Activated naive CD8-positive, alpha-beta T cell (primary cell): ENCODE measurements at regions not wholly inside any gene's neighbourhood (a gene's known extent, or its start where the extent isn't known, plus 50 kb on each side); places are given as distances from the start of the nearest gene placed in this dataset.
"Not testable (repeated sequence)": the region's sequence is repeated elsewhere in the genome, so short reads cannot be mapped to it uniquely, and the experiment has no call there.

ENCODE experiments used
- H3K27ac Mint-ChIP-seq: one replicate; pipeline ENCODE4 v1.8.0; 2021; ENCODE audit warnings: mixed read lengths
- H3K27me3 Mint-ChIP-seq: one replicate; pipeline ENCODE4 v1.8.0; 2021; ENCODE audit warnings: mixed read lengths
- H3K36me3 Mint-ChIP-seq: one replicate; pipeline ENCODE4 v1.8.0; 2021; ENCODE audit warnings: mixed read lengths
- H3K4me1 Mint-ChIP-seq: one replicate; pipeline ENCODE4 v1.8.0; 2021; ENCODE audit warnings: low read depth, mixed read lengths
- H3K4me3 Mint-ChIP-seq: one replicate; pipeline ENCODE4 v1.8.0; 2021; ENCODE audit warnings: mild to moderate bottlenecking, mixed read lengths
- H3K9me3 Mint-ChIP-seq: one replicate; pipeline ENCODE4 v1.8.0; 2021; ENCODE audit warnings: low read depth, mixed read lengths

DNA sequence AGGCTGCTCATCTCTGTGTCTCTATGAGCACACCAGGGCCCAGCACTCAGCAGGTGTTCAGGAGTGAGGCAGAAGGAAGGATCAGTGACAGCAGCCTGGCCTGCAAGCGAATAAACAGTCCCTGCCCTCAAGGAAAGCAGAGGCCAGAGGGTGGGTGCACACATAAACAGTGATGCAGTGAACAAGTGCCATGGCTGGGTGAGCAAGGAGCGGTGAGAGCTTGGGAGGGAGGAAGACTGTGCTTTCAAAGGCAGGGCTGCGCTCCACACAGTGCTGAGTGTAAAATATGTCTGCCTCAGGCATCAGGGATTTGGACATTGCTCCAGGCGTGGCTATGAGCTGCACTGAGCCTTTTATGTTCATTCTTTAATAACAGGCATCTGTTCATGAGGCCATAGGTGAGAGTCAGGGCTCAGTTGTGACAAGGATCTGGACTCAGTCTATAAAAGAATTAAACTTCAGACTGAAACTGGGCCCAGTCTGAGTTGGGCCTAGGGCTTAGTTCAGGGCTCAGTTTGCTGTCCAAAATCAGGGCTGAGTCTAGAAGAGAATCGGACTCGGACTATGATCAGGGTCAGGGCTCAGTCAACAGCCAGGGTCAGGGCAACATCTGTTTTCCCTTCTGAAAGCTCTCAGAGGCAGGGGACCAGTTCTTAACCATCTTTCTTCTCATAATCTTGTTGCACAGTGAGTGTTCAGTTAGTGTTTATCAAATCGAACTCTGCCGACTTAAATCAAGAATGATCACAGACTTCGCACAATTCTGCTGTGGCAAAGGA lies 213.7 kb downstream of the FOXD2 start:
- Mint-ChIP-seq H3K36me3 (no peaks in the 10 kb centered on the region), H3K4me1 (no peaks in the 10 kb centered on the region), H3K27me3 (peaks cover 1% of the 10 kb centered on the region), H3K9me3 (no peaks in the 10 kb centered on the region), H3K4me3 (no peak overlapping the region), H3K27ac (no peak overlapping the region)

DNA sequence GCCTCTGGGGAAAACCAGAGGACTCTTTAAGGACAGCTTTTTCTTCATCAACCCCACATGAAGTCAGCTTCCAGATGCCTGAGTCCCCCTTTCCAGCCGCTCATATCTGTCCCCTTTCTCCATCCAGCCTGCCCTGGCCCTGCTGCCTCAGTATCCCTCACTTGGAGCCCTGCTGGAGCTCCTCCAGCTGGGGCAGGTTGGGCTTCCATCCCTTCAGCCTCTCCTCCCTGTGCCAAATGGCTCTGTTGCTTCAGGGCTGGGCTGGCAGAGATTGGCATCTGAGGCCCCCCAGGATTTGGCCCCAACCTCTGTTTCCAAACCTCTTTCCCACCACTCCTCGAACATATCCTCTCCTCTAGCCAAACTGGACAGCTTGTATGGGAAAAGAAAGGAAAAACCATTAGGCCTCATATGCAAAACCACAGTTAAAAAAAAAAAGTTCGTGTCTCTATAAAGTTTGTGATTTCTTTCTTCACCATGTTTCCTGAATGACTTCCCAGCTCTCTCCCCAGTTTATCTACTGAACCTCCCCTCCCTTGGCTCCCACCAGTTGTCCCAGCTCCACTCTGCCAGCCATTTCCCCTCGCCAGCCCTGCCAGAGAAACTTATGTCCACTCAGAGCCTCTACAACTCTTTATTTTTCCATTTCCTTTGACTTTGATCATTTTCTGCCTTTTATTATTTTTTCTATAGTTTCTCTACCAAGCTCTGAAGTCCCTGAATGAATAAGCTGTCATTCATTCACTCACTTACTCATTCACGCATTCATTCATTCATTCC lies 217.9 kb downstream of the FOXD2 start:
- Mint-ChIP-seq H3K4me1 (no peaks in the 10 kb centered on the region), H3K4me3 (no peak overlapping the region), H3K9me3 (no peaks in the 10 kb centered on the region), H3K27me3 (peaks cover 5% of the 10 kb centered on the region), H3K36me3 (no peaks in the 10 kb centered on the region), H3K27ac (no peak overlapping the region)

DNA sequence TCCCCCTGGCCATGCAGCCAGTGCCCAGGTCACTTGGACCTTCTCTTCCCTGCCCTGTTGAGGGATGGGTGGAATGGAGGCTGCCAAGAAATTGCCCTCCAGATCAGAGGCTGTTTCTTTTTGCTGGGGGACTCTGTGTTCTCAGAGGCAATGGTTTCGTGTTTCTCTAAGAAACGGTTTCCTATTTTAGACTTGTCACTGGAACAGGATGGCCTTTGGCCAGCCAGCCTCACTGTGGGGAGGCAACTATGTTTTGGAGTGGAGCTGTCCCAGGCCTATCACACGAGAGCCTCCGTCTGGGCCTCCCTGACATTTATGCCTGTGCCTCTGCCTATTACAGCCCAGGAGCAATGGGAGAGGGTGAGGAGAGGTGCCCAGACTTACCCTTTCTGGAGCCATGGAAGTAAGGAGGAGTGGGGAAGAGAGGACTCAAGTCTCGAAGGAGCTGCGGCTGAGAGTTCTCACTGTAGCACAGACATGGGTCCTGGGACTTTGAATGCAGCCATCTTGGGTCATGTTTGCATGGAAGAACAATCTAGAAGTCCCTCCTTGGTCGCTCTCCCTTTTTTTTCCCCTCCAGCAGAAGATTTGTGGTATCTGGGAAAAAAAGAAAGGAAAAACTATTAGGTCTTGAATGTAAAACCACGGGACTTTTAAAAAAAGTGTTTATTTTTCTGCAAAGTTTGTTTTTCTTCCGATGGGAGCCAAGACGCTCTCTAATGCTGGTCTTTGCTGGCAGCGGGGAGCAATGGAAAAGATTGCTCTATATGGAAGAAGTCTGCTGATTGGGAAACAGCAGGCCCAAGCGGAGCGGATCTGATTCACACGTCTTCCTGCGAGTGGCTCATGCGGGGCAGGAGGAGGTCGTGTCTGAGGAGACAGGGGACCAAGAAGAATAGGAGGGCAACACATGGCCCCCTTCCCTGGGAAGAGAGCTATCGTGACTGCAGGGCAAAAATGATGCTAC lies 219.2 kb downstream of the FOXD2 start:
- H3K36me3 Mint-ChIP-seq = no peaks in the 10 kb centered on the region
- H3K27ac Mint-ChIP-seq = no peak overlapping the region
- H3K4me3 Mint-ChIP-seq = no peak overlapping the region
- H3K4me1 Mint-ChIP-seq = no peaks in the 10 kb centered on the region
- peaks cover 5% of the 10 kb centered on the region for H3K27me3 Mint-ChIP-seq
- no peaks in the 10 kb centered on the region for H3K9me3 Mint-ChIP-seq

DNA sequence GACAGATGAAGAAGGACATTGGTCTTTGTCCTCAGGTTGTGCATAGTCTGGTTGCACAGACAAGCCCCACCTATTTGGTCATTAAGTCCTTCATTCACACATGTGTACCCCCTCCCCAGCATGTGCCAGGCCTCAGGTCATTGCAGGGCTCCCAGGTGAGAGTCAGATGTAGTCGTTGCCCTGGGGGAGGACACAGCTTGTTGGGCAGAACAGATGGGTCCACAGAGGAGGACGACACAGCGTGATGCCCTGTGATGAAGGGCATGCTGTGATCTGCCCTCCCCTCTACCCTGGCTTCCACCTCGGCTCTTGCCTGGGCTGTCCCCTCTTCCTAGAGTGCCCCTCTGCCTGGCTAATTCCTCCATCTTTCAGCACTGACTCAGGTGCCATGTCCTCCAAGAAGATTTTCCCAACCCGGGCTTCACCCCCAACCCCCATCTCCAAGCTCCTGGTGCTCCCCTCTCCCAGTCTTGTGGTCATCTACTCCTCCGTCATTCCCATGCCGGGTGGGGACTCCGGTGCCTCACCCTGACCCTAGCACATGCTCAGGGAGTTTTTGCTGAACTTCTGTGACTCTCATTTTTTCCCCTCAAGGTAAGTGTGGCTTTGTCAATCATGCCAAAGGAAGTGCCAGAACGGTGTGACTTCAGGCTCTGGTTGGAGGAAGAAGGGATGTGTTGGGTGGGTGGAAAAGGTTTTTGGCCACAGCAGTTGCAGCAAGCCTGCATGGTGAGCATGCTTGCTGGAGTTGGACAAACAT lies 220.5 kb downstream of the FOXD2 start:
- Mint-ChIP-seq H3K9me3 (no peaks in the 10 kb centered on the region), H3K36me3 (no peaks in the 10 kb centered on the region), H3K27me3 (peaks cover 5% of the 10 kb centered on the region), H3K4me1 (no peaks in the 10 kb centered on the region), H3K27ac (no peak overlapping the region), H3K4me3 (no peak overlapping the region)

DNA sequence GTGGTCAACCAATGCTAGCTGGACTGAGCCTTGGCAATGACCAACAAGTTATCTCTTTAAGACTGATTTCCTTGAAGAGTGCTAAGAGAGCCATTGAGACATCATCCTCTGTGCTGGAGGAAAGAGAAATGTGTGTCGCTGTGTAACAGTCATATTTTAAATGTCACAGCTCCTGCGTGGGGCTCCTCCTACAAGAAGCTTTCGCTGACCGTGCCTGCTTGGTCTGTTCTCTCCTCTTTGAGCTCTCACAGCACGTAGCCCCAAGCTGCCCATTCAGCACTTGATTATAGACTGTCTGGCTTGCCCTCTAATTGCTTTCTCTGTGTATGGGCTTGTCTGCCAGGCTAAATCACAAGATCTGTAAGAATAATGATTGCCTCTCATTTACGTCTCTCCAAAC lies 221.3 kb downstream of the FOXD2 start:
- H3K4me3 Mint-ChIP-seq = no peak overlapping the region
- H3K27me3 Mint-ChIP-seq = peaks cover 5% of the 10 kb centered on the region
- H3K36me3 Mint-ChIP-seq = no peaks in the 10 kb centered on the region
- H3K27ac Mint-ChIP-seq = no peak overlapping the region
- H3K4me1 Mint-ChIP-seq = no peaks in the 10 kb centered on the region
- no peaks in the 10 kb centered on the region for H3K9me3 Mint-ChIP-seq

DNA sequence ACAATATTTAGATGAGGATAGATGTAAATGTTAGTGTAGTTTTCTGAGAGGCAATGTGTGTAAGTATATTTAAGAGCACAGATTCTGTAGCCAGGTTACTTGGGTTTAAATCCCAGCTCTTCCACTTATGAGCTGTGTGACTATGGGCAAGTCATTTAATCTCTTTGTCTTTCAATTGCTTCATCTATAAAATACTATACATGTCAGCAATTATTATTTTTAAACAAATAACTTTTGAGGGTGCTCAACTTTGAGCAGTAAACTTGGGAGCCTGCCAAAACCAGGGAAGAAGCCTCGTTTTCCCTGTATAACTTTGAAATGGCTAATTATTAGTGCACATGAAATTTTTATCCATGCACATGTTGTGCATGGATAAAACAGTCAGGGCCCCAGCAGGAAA lies 222.8 kb downstream of the FOXD2 start:
- peaks cover 5% of the 10 kb centered on the region for H3K27me3 Mint-ChIP-seq
- H3K27ac Mint-ChIP-seq = no peak overlapping the region
- no peaks in the 10 kb centered on the region for H3K4me1 Mint-ChIP-seq
- H3K36me3 Mint-ChIP-seq = no peaks in the 10 kb centered on the region
- H3K9me3 Mint-ChIP-seq = no peaks in the 10 kb centered on the region
- no peak overlapping the region for H3K4me3 Mint-ChIP-seq

DNA sequence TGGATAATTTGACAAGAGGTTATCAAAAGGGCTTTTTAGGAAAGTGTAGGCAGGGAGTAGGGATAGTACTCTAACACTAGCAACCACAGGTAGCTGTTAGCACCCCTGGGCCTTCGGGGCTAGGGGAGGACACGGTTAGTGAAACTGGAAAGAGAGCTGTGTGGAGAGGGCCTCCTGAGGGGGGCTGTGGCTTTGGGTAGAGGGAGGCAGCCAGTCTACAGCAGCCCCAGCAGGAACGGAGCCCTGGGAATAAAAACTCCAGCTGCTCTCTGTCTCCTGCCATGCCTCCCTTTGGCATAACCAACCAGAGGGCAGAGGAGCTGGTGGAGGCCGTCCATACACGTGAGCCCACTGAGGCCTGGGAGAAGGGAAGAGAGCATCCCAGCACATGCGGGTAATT lies 223.2 kb downstream of the FOXD2 start:
- no peaks in the 10 kb centered on the region for H3K9me3 Mint-ChIP-seq
- no peak overlapping the region for H3K27ac Mint-ChIP-seq
- H3K36me3 Mint-ChIP-seq = no peaks in the 10 kb centered on the region
- H3K4me1 Mint-ChIP-seq = no peaks in the 10 kb centered on the region
- no peak overlapping the region for H3K4me3 Mint-ChIP-seq
- H3K27me3 Mint-ChIP-seq = peaks cover 5% of the 10 kb centered on the region

DNA sequence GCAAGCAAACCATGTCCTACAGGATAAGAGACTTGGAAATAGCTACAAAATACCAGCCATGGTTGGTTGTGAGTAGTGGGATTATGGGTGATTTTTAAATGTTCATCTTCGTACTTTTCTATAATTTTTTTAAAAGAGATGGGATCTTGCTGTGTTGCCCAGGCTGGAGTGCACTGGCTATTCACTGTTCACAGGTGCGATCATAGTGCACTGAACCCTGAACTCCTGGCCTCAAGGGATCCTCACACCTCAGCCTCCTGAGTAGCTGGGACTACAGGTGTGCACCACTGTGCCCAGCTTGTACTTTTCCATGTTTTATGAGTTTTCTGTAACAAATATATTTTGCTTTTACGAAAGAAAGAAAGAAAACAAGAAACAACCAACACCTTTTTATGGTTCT lies 224.2 kb downstream of the FOXD2 start:
- no peak overlapping the region for H3K27ac Mint-ChIP-seq
- H3K4me1 Mint-ChIP-seq = no peaks in the 10 kb centered on the region
- H3K9me3 Mint-ChIP-seq = no peaks in the 10 kb centered on the region
- peaks cover 5% of the 10 kb centered on the region for H3K27me3 Mint-ChIP-seq
- no peak overlapping the region for H3K4me3 Mint-ChIP-seq
- H3K36me3 Mint-ChIP-seq = no peaks in the 10 kb centered on the region

DNA sequence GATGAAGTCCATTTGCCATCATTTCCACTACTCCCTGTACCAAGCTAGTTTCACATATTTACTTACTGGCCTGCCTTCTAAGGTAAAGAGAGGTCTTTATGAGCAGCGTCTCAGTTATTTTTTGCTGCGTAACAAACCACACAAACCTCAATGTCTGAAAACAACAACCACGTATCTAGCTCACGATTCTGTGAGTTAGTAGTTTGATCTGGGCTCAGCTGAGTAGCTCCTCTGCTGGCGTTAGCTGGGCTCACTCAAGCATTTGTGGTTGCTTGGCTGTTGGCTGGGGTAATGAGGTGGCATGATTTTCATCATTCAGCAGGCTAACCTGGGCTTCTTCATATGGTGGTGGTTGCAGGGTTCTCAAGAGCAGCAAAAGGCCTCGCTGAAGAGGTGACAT lies 225.4 kb downstream of the FOXD2 start:
- Mint-ChIP-seq H3K9me3 (no peaks in the 10 kb centered on the region), H3K27me3 (peaks cover 5% of the 10 kb centered on the region), H3K4me1 (no peaks in the 10 kb centered on the region), H3K4me3 (no peak overlapping the region), H3K36me3 (no peaks in the 10 kb centered on the region), H3K27ac (no peak overlapping the region)

DNA sequence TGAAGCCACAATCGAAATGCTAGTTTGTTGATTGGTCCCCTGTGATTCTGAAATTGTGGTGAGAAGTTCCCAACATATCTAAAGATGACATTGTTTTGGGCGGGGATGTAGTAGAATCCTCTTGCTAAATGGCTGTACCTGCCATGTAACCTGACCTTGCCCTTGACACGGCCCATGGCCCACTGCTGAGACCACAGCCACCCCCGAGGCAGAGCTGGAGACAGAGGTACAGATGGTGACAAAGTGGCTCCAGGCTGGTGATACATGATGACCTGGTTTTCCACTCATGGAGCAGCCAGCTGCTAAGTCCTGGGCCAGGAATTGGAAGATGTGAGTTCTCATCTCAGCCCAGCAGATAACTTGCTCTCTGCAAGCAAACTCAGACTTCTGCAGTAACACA lies 226.5 kb downstream of the FOXD2 start:
- Mint-ChIP-seq H3K4me1 (no peaks in the 10 kb centered on the region), H3K4me3 (no peak overlapping the region), H3K9me3 (no peaks in the 10 kb centered on the region), H3K36me3 (no peaks in the 10 kb centered on the region), H3K27me3 (peaks cover 4% of the 10 kb centered on the region), H3K27ac (no peak overlapping the region)

DNA sequence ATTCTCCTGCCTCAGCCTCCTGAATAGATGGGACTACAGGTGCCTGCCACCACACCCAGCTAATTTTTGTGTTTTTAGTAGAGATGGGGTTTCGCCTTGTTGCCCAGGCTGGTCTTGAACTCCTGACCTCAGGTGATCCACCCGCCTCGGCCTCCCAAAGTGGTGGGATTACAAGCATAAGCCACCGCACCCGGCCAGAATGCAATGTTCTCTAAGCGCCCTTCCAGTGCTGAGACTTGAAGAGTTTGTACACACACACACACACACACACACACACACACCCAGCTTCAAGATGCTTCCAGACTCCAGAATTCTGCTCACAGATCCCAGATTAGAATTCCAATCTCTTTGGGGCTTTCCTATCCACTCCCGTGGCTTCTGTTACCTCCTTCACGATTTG lies 227.1 kb downstream of the FOXD2 start:
- H3K36me3 Mint-ChIP-seq, H3K9me3 Mint-ChIP-seq, H3K4me3 Mint-ChIP-seq, H3K27ac Mint-ChIP-seq, H3K4me1 Mint-ChIP-seq, H3K27me3 Mint-ChIP-seq: not testable (repeated sequence)

DNA sequence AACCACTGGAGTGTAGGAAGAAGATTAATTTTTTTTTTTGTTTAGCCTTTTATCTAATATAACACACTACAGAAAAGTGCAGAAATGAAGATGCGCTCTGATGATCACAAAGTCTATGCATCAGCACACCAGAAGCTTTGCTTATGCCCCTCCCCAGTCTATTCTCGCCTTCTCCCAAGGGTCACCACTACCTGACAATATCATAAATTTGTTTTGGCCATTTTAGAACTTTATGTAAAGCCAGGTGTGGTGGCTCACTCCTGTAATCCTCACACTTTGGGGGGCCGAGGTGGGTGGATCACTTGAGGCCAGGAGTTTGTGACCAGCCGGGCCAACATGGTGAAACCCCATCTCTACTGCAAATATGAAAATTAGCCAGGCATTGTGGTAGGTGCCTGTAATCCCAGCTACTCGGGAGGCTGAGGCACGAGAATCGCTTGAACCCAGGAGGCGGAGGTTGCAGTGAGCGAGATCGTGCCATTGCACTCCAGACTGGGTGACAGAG lies 231.3 kb downstream of the FOXD2 start:
- no peaks in the 10 kb centered on the region for H3K4me1 Mint-ChIP-seq
- H3K27ac Mint-ChIP-seq = no peak overlapping the region
- peaks cover 9% of the 10 kb centered on the region for H3K27me3 Mint-ChIP-seq
- no peak overlapping the region for H3K4me3 Mint-ChIP-seq
- peaks cover 19% of the 10 kb centered on the region for H3K9me3 Mint-ChIP-seq
- H3K36me3 Mint-ChIP-seq = peaks cover 4% of the 10 kb centered on the region

DNA sequence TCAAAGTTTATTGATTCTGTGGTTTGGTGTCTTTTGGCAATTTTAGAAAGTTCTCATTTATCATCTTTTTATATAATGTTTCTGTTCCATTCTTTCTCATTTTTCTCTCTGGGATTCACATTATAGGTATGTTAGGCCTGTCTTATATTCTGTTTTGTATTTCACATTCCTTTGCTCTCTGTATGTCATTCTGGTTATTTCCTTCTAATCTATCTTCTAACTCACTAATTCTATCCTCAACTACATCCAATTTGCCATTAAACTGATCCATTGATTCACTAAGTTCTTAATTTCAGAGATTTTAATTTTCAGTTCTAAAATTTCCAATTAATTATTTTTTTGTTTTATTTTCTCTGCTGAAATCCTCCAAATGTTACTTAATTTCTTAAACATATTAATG lies 234.8 kb downstream of the FOXD2 start:
- Mint-ChIP-seq H3K9me3 (peaks cover 19% of the 10 kb centered on the region), H3K27ac (no peak overlapping the region), H3K27me3 (peaks cover 11% of the 10 kb centered on the region), H3K36me3 (peaks cover 4% of the 10 kb centered on the region), H3K4me1 (no peaks in the 10 kb centered on the region), H3K4me3 (no peak overlapping the region)

DNA sequence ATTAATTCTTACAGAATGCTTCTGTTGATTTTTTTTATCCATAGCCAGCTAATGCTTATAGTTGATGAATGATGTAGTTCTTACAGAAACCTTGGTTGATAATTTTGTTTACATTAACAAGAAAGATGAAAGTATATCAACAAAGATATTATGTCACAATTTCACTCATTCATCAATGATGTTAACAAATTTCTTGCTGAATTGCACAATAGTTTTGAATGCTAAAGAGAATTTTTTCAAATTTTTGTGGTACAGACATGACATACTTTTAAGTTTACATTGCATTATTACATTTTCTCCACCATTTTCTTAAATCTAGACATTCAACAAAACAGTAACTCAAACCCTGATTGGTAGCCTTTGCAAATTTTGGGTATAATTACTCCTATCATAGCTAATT lies 236.3 kb downstream of the FOXD2 start:
- peaks cover 19% of the 10 kb centered on the region for H3K9me3 Mint-ChIP-seq
- H3K27ac Mint-ChIP-seq = no peak overlapping the region
- peaks cover 9% of the 10 kb centered on the region for H3K27me3 Mint-ChIP-seq
- no peaks in the 10 kb centered on the region for H3K4me1 Mint-ChIP-seq
- peaks cover 4% of the 10 kb centered on the region for H3K36me3 Mint-ChIP-seq
- no peak overlapping the region for H3K4me3 Mint-ChIP-seq
